ENCODE measurements at regions not wholly inside any gene's neighbourhood (a gene's known extent, or its start where the extent isn't known, plus 50 kb on each side); places are given as distances from the start of the nearest gene placed in this dataset.
A peak's percentile ranks its signal among the peaks of the same experiment; 100 is the strongest.

GRCh38 chr4:22949161-22949855 lies 256.6 kb downstream of the GBA3 start:
- DNase-seq (ENCODE audit: low read depth): no peak

GRCh38 chr4:22947851-22948250 lies 255.1 kb downstream of the GBA3 start:
- DNase-seq (ENCODE audit: low read depth): no peak

GRCh38 chr4:22942920-22943559 lies 250.3 kb downstream of the GBA3 start:
- no peak for DNase-seq (ENCODE audit: low read depth)

GRCh38 chr4:22941688-22942375 lies 249.1 kb downstream of the GBA3 start:
- no peak for DNase-seq (ENCODE audit: low read depth)

DNA sequence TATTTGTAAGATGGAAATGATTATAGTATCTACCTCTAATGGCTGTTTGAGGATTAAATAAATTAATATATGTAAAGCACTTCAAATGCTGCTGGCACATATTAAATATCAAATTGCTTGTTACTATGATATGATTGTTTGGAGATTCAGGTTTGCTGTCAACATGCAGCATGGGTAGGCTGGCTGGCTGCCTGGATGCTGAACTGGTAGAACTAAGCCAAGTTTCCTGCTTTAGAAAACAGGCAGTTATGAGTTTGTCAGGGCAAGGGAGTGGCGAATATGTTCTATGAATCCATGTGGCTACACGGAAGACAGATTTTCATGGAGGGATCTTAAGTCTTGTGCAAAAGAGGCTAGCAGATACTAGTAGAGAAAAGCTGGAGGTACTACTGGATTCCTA lies 239.6 kb downstream of the GBA3 start:
- DNase-seq (ENCODE audit: low read depth): no peak

DNA sequence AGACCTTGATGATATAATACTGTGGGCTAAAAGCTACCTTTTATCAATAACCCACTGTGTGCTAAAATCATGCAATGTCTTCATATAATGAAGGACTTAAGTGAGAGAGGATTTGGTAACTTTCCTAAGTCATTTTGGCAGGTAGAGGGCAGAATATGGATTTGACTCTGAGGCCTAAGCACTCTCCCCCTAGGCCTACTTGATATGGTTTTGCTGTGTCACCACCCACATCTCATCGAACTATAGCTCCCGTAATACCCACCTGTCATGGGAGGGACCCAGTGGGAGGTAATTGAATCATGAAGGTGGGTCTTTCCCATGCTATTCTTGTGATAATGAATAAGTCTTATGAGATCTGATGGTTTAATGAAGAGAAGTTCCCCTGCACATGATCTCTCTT lies 229.7 kb downstream of the GBA3 start:
- no peak for DNase-seq (ENCODE audit: low read depth)

DNA sequence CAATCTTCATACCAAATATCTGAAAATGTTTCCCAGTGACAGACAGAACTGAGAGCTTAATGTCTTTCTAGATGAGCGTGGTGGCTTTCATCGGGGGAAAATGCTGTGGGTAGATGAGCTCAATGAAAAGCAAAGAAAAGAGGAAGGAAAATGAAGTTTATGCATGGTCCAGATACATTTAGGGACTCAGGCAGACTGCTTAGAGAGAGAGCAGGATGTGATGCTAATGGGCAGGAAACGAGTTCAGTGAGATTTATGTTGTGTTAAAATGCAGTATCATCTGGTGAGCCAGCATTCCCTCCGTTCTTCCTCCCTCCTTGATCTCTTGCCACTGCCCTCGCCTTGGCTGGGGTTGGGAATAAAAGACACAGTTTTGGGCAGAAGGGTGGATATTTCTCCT lies 229.2 kb downstream of the GBA3 start:
- DNase-seq (ENCODE audit: low read depth): no peak

DNA sequence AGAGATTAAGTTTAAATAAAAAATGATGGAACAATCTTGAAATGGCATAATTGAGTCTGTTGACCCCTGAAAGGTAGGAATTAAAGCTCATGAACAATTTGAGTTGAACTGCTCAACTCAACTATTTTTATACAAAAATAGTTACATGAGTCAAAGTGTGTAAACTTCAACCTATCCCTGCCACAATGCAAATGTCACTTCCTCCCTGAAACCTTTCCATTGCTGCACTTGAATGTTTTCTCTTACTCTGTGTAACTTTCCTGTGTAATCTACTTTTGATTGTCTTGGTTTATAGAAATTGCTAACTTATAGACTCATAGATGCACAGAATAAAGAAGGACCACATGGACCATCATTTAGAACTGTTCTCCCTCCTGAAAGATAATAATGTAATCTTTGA lies 218.5 kb downstream of the GBA3 start:
- no peak for DNase-seq (ENCODE audit: low read depth)

DNA sequence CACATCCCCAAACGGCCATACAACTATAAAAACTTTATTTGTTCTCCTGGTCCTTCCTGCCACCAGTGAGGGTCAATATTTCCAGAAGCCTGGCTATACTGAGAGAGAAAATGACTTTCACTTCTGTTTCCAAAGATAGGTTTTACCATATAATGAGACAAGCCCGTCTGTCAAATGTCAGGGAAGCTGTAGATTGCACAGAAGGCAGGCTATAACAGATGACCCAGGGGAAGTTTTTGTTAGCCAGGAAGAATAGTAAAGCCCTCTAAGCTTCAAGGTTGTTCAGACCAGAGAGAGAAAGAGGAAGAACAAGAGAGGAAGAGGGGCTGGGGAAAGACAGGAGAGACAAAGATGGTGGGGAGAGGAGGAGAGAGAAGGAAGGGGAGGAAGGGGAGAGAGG lies 217.5 kb downstream of the GBA3 start:
- no peak for DNase-seq (ENCODE audit: low read depth)

DNA sequence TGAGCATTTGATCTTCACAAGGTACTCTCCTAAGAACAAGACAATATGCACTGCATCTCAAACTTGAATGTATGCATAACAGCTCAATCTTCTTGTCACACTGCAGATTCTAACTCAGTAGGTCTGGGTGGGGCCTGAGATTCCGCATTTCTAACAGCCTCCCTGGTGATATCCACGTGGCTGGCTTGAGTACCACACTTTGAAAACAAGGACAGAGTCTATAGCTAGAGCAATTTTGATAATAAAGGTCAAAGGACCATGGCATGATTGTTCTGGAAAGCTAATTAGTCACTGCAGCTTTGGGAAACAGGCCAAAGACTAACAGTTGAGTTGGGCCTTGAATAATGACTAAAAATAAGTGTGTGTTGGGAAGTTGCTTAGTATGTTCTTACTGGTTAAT lies 213.3 kb downstream of the GBA3 start:
- DNase-seq (ENCODE audit: low read depth): no peak

GRCh38 chr4:22903913-22904312 lies 211.2 kb downstream of the GBA3 start:
- DNase-seq (ENCODE audit: low read depth): no peak

DNA sequence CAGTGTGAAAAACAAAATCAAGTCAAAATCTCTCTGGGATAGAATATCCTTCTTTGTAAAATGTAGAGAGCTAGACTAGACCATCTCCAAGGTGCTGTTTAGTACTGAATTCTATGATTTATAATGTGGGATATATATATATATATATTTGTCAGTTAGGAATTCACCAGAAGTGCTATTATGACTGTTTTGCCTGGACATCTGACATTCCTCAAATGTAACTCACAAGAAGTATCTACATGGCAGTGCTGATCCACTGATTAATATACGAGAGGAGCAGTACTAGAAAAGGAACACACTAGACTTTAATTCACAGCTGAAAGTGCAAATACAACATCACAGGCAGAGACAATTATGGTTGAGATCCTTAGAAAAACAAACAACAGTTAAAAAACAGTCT lies 208.9 kb downstream of the GBA3 start:
- DNase-seq (ENCODE audit: low read depth): no peak

DNA sequence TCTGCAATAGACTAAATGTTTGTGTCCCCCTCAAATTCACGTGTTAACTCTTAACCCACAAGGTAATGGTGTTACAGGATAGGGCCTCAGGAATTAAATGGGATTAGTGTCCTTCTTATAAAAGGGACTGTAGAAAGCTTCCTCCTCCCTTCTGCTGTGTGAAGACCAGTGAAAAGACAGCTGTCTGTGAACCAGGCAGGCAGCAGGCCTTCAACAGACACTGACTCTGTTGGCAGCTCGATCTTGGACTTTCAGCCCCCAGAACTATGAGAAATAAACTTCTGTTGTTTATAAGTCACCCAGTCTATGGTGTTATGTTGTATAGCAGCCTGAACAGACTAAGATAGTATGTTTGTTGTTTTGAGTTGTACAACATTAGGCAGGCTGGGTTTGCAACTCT lies 208.1 kb downstream of the GBA3 start:
- no peak for DNase-seq (ENCODE audit: low read depth)

- DNase-seq (ENCODE audit: low read depth): peak; percentile 12
These were observed 204.9 kb downstream of the GBA3 start for GRCh38 chr4:22897520-22898108.

DNA sequence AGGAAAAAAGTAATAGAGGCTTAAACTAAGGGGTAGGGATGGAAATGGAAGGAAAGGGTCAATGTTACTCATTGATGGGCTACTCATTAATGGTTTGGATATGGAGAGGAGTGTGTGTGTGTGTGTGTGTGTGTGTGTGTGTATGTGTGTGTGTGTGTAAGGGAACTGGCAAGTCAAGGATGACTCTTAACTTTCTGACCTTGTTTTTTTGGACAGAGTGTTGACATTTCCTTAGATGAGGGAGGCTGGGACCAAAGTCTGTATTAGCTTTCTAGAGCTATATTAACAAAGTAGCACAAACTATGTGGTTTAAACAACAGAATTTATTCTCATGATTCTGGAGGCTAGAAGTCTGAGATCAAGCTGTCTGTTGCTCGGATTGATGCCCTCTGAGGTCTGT lies 202.7 kb downstream of the GBA3 start:
- no peak for DNase-seq (ENCODE audit: low read depth)

DNA sequence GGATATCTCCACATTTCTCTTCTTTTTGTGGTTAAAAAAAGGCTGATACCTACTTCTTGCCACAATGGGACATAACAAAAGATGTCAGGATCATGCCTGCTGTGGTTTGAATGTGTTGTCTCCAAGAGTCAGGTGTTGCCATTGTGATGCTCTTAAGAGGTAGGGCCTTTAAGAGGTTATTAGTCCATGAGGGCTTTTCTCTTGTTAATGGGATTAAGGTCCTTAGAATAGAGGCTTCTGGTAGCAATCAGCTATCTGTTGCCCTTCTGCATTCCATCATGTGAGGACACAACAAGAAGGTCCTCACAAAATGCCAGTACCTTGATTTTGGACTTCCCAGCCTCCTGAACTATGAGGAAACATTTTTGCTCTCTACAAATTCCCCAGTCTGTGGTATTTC lies 191.4 kb downstream of the GBA3 start:
- DNase-seq (ENCODE audit: low read depth): no peak

DNA sequence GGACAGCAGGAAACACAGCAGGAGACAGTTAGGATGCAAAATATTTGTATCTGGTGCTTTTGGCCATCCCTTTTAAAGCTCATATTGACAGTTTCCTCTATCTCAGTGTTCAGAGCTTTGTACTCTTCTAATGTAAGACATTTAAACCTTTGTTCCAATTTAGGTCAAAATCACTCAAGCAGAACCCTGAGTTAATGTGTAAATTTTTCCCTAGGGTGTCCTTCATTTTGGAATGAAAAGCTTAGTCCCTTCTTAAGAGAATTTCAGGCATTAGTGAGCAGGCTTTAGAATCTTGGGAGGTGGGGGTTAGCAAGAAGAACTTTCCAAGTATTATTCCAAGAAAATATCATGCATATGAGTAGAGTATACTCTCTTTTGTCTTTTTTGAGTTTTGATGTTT lies 188.7 kb downstream of the GBA3 start:
- DNase-seq (ENCODE audit: low read depth): no peak

DNA sequence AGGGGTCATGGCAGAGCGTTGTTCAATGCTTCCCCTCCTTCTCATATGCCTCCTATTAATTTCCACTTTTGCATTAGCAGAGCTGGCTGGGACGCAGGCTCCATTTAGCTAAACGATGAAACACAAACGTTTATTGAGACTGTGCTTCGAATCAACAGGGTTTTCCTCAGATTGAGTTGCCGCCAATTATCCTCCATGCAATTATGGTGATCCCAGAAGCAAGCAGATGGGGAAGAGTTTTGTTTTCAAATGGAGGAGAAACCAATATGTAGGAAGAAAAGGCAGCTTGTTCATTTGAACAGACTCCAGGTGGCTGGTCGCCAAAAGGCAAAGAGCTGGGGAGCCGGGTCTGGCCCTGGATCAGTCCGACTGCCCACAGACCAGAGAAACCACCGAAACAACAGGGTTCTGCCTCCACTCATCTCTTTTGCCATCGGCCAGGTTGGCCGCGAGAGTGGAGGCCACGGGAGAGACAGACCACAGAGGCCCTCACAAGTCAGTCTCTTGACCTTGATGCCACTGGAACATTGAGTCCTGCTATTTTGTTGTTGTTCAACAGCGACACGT lies 184.8 kb downstream of the GBA3 start:
- DNase-seq (ENCODE audit: low read depth): no peak

GRCh38 chr4:22876270-22876669 lies 183.5 kb downstream of the GBA3 start:
- DNase-seq (ENCODE audit: low read depth): no peak

GRCh38 chr4:22875587-22876257 lies 183.0 kb downstream of the GBA3 start:
- DNase-seq (ENCODE audit: low read depth): no peak

DNA sequence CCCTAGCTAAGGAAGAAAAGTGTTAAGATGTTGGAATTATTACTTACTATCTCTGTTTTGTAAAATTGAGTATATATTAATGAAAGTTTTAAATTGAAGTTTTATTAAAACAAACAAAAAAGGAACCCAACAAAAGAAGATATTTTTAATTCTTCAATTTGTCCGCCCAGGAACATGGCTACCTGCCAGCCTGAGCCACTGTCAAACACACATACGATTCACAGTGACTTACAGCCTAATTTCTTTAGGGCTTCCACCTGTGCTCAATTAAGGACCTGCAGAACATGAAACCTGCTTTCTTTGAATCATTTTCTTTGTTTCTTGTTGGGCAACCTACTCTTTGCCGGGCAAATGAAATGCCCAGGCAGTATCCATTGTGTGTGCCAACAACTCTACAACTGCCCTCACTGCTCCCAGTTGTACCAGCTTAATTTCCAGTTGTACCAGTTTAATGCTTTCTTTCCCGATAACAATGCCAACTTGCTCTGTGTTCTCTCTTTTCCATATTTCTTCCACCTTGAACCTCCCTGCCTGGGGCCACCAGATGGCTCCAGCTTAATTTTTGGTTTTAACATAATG lies 181.7 kb downstream of the GBA3 start:
- DNase-seq (ENCODE audit: low read depth): no peak

DNA sequence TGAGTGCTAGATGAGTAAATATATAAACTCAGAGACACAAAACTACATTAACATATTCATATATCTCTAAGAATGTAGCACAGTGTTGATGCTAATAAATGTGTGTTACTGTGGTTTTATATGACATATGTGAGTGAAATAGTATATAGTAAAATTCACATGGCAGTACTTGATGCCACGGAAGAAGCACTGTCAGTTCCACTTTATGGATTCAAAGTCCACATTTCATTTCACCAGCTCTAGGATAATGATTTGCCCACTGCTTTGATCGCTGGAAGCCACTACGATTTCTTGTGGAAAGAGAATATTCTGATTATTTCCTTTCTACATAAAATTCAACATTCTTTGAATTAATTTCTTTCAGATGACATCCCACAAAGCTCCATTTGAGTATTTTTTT lies 181.2 kb downstream of the GBA3 start:
- no peak for DNase-seq (ENCODE audit: low read depth)
